GM23338 (cell line): ENCODE measurements at regions not wholly inside any gene's neighbourhood (a gene's known extent, or its start where the extent isn't known, plus 50 kb on each side); places are given as distances from the start of the nearest gene placed in this dataset.
"Not testable (repeated sequence)": the region's sequence is repeated elsewhere in the genome, so short reads cannot be mapped to it uniquely, and the experiment has no call there.

Experiments
- ATAC-seq: fragments of 200-7000 bp; cut with Tn5 transposase; 3 replicates; pipeline ENCODE4 v1.9.1; 2020
- DNase-seq: peaks from one replicate; pipeline ENCODE4 v3.0.0-alpha.2; 2015; ENCODE audit warnings: low spot score
- H2AFZ ChIP-seq: fragments of 200-600 bp; sonication (generic); 2 replicates; pipeline ENCODE4 v1.8.0; 2016; ENCODE audit warnings: antibody characterized with exemption, mild to moderate bottlenecking, moderate library complexity
- H3F3A ChIP-seq: fragments of 200-600 bp; sonication (generic); replicated peaks from 2 replicates; pipeline ENCODE4 v1.8.0; 2017; ENCODE audit warnings: antibody characterized with exemption, mixed run types, low read depth
- H3K27ac ChIP-seq: fragments of 200-600 bp; sonication (generic); 2 replicates; pipeline ENCODE4 v1.6.1; 2016; ENCODE audit warnings: low read depth
- H3K27me3 ChIP-seq: fragments of 200-600 bp; sonication (generic); 2 replicates; pipeline ENCODE4 v1.8.0; 2016; ENCODE audit warnings: mild to moderate bottlenecking, mixed run types, moderate library complexity; ENCODE audit not compliant: insufficient read depth
- H3K36me3 ChIP-seq: fragments of 200-600 bp; sonication (generic); 2 replicates; pipeline ENCODE4 v1.8.0; 2016; ENCODE audit warnings: mild to moderate bottlenecking; ENCODE audit not compliant: insufficient read depth
- H3K4me1 ChIP-seq: fragments of 200-600 bp; sonication (generic); 2 replicates; pipeline ENCODE4 v1.8.0; 2016; ENCODE audit warnings: mild to moderate bottlenecking, moderate library complexity; ENCODE audit not compliant: insufficient read depth
- H3K4me2 ChIP-seq: fragments of 200-600 bp; sonication (generic); 2 replicates; pipeline ENCODE4 v1.7.1; 2017; ENCODE audit warnings: mixed run types
- H3K4me3 ChIP-seq: fragments of 200-600 bp; sonication (generic); 2 replicates; pipeline ENCODE4 v1.6.1; 2016; ENCODE audit warnings: mixed run types
- H3K79me2 ChIP-seq: fragments of 200-600 bp; sonication (generic); replicated peaks from 2 replicates; pipeline ENCODE4 v1.8.0; 2017; ENCODE audit warnings: mild to moderate bottlenecking; ENCODE audit not compliant: insufficient read depth
- H3K9me2 ChIP-seq: fragments of 200-600 bp; sonication (generic); 2 replicates; pipeline ENCODE4 v1.8.0; 2017; ENCODE audit not compliant: insufficient read depth
- H4K20me1 ChIP-seq: fragments of 200-600 bp; sonication (generic); replicated peaks from 2 replicates; pipeline ENCODE4 v1.8.0; 2017; ENCODE audit warnings: mild to moderate bottlenecking; ENCODE audit not compliant: insufficient read depth
- H3K27ac Mint-ChIP-seq: 2 replicates; pipeline ENCODE4 v1.8.0; 2020; ENCODE audit warnings: inconsistent platforms, mild to moderate bottlenecking, moderate library complexity, mixed read lengths
- H3K27me3 Mint-ChIP-seq: 3 replicates; pipeline ENCODE4 v1.8.0; 2022; ENCODE audit warnings: low read depth, mild to moderate bottlenecking, moderate library complexity, mixed read lengths, inconsistent platforms; ENCODE audit not compliant: insufficient read depth, poor library complexity
- H3K36me3 Mint-ChIP-seq: 3 replicates; pipeline ENCODE4 v1.8.0; 2021; ENCODE audit warnings: low read depth, mild to moderate bottlenecking, inconsistent platforms, moderate library complexity, mixed read lengths
- H3K4me1 Mint-ChIP-seq: 3 replicates; pipeline ENCODE4 v1.8.0; 2020; ENCODE audit warnings: mild to moderate bottlenecking, inconsistent platforms, mixed read lengths
- H3K4me3 Mint-ChIP-seq: 3 replicates; pipeline ENCODE4 v1.8.0; 2021; ENCODE audit warnings: moderate library complexity, mild to moderate bottlenecking, inconsistent platforms, mixed read lengths
- H3K9me3 Mint-ChIP-seq: 3 replicates; pipeline ENCODE4 v1.8.0; 2020; ENCODE audit warnings: moderate library complexity, mild to moderate bottlenecking, inconsistent platforms, mixed read lengths

GRCh38 chrY:26359869-26360268, 738.0 kb downstream of the CDY1 start:
- not testable (repeated sequence) for H3K27ac Mint-ChIP-seq, H3K36me3 ChIP-seq, H3K4me1 ChIP-seq, H3K27ac ChIP-seq, H3K4me3 ChIP-seq, H3K79me2 ChIP-seq, H3F3A ChIP-seq, ATAC-seq, H3K36me3 Mint-ChIP-seq, H4K20me1 ChIP-seq, DNase-seq, H3K4me1 Mint-ChIP-seq, H3K9me2 ChIP-seq, H3K4me2 ChIP-seq, H3K4me3 Mint-ChIP-seq, H2AFZ ChIP-seq, H3K27me3 ChIP-seq, H3K27me3 Mint-ChIP-seq
- peaks cover 42% of the 10 kb centered on the region for H3K9me3 Mint-ChIP-seq

- H3K36me3 ChIP-seq, H3K4me2 ChIP-seq, H4K20me1 ChIP-seq, H3K27me3 ChIP-seq, H3K79me2 ChIP-seq, H3K36me3 Mint-ChIP-seq, H3K27me3 Mint-ChIP-seq, H3K4me3 Mint-ChIP-seq, H3F3A ChIP-seq, H2AFZ ChIP-seq, H3K27ac ChIP-seq, ATAC-seq, H3K9me2 ChIP-seq, DNase-seq, H3K4me1 Mint-ChIP-seq, H3K4me3 ChIP-seq, H3K27ac Mint-ChIP-seq, H3K4me1 ChIP-seq: not testable (repeated sequence)
- H3K9me3 Mint-ChIP-seq = peaks cover 43% of the 10 kb centered on the region
Measured at GRCh38 chrY:26360472-26360871, 738.6 kb downstream of the CDY1 start.

DNA sequence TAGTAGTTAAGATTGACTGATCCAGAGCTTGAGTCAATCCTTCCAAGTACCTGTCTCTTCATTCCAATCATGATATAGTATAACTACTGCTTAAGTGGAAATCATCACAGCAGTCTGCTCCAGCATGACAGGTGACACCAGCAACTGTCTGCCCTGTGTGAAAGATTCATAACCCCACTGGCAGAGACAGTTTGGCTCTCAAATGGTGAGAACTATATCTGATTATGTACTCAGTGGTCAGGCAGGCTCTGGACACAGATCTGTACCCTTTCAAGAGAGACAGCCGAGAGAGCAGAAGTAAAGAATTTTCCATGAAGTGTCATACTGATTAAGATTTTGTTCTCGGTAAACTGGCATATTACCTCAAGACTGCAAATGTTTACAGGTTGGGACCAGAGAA, 741.5 kb downstream of the CDY1 start:
- not testable (repeated sequence) for H3K4me2 ChIP-seq, H3K36me3 ChIP-seq, H3K4me1 Mint-ChIP-seq, H3K36me3 Mint-ChIP-seq, H3K27ac ChIP-seq, H3K4me3 ChIP-seq, ATAC-seq, H3K27me3 ChIP-seq, H4K20me1 ChIP-seq, H3K9me2 ChIP-seq, H3K27me3 Mint-ChIP-seq, H3K79me2 ChIP-seq, H2AFZ ChIP-seq, H3K27ac Mint-ChIP-seq, H3F3A ChIP-seq, DNase-seq, H3K4me1 ChIP-seq, H3K4me3 Mint-ChIP-seq
- peaks cover 53% of the 10 kb centered on the region for H3K9me3 Mint-ChIP-seq

DNA sequence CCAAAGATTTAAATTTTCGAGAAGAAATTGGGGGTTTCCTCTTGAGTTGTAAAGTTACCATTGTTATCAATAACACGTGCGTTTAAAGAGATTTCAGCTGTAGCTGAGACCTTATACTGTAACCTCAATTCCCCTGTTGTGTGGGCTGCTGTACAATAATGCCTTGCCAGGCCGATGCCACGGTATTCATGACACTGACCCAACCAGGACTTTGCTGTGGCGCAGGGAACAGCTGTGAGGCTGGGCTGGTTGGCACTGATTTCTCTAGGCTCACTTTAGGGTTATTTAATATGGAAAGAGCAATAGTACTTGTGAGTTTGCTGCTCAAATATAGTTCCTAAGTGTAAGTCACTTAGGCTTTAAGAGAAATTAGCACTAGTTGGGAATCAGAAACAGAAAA, 744.2 kb downstream of the CDY1 start:
- not testable (repeated sequence) for H3K79me2 ChIP-seq, H3K27me3 Mint-ChIP-seq, H3K4me2 ChIP-seq, H3K36me3 ChIP-seq, H2AFZ ChIP-seq, H3K4me1 ChIP-seq, H3K36me3 Mint-ChIP-seq, H3K27ac Mint-ChIP-seq, H3K4me3 Mint-ChIP-seq, ATAC-seq, H3F3A ChIP-seq, DNase-seq, H3K9me2 ChIP-seq, H3K4me3 ChIP-seq, H3K4me1 Mint-ChIP-seq, H3K27me3 ChIP-seq, H4K20me1 ChIP-seq, H3K27ac ChIP-seq
- peaks cover 50% of the 10 kb centered on the region for H3K9me3 Mint-ChIP-seq

- H3K4me3 Mint-ChIP-seq, H3K4me1 Mint-ChIP-seq, H3K27me3 Mint-ChIP-seq, H3K27me3 ChIP-seq, H3K4me2 ChIP-seq, H3K27ac Mint-ChIP-seq, H3K36me3 ChIP-seq, H3K4me3 ChIP-seq, H3K27ac ChIP-seq, H3K9me2 ChIP-seq, H3K36me3 Mint-ChIP-seq, H2AFZ ChIP-seq, DNase-seq, H4K20me1 ChIP-seq, H3F3A ChIP-seq, H3K79me2 ChIP-seq, ATAC-seq, H3K4me1 ChIP-seq: not testable (repeated sequence)
- peaks cover 47% of the 10 kb centered on the region for H3K9me3 Mint-ChIP-seq
Measured at GRCh38 chrY:26372480-26372879, 750.6 kb downstream of the CDY1 start.
